Stimulated activated CD4-positive, alpha-beta T cell treated with anti-CD3 and anti-CD28 coated beads, Interleukin-4, amount 100 ng/mL, for 24 hours (primary cell): ENCODE measurements at regions not wholly inside any gene's neighbourhood (a gene's known extent, or its start where the extent isn't known, plus 50 kb on each side); places are given as distances from the start of the nearest gene placed in this dataset.
A peak's percentile ranks its signal among the peaks of the same experiment; 100 is the strongest.
"Not testable (repeated sequence)": the region's sequence is repeated elsewhere in the genome, so short reads cannot be mapped to it uniquely, and the experiment has no call there.

Experiments used
- DNase-seq: peaks from one replicate; pipeline ENCODE4 v3.0.0-alpha.2; 2020

- no peak for DNase-seq
Observed at GRCh38 chr6:2611092-2611491, 139.6 kb downstream of the MYLK4 start.

- DNase-seq = no peak
Observed at GRCh38 chr6:2608503-2608902, 142.2 kb downstream of the MYLK4 start.

- DNase-seq = no peak
Observed at GRCh38 chr6:2600363-2600762, 150.4 kb downstream of the MYLK4 start.

GRCh38 chr6:2599817-2600216 lies 150.9 kb downstream of the MYLK4 start:
- DNase-seq = no peak

- DNase-seq = no peak
Observed at GRCh38 chr6:2598867-2599266, 151.9 kb downstream of the MYLK4 start.

GRCh38 chr6:2597991-2598390 lies 152.7 kb downstream of the MYLK4 start:
- DNase-seq = no peak

GRCh38 chr6:2597457-2597856 lies 153.3 kb downstream of the MYLK4 start:
- DNase-seq = not testable (repeated sequence)

GRCh38 chr6:2596222-2596621 lies 154.5 kb downstream of the MYLK4 start:
- no peak for DNase-seq

- no peak for DNase-seq
Observed at GRCh38 chr6:2594868-2595267, 155.9 kb downstream of the MYLK4 start.

- no peak for DNase-seq
Observed at GRCh38 chr6:2593167-2593566, 157.6 kb downstream of the MYLK4 start.

- DNase-seq = no peak
Observed at GRCh38 chr6:2589171-2589661, 161.5 kb downstream of the MYLK4 start.

- no peak for DNase-seq
Observed at GRCh38 chr6:2583459-2583858, 167.3 kb downstream of the MYLK4 start.

GRCh38 chr6:2582268-2582667 lies 168.5 kb downstream of the MYLK4 start:
- DNase-seq = no peak

GRCh38 chr6:2581611-2582010 lies 169.1 kb downstream of the MYLK4 start:
- DNase-seq = no peak

GRCh38 chr6:2581011-2581410 lies 169.7 kb downstream of the MYLK4 start:
- no peak for DNase-seq

GRCh38 chr6:2579804-2580570 lies 170.7 kb downstream of the MYLK4 start:
- no peak for DNase-seq

- no peak for DNase-seq
Observed at GRCh38 chr6:2579241-2579761, 171.4 kb downstream of the MYLK4 start.

- DNase-seq = no peak
Observed at GRCh38 chr6:2578767-2579166, 172.0 kb downstream of the MYLK4 start.

- DNase-seq = no peak
Observed at GRCh38 chr6:2576499-2576898, 174.2 kb downstream of the MYLK4 start.

- no peak for DNase-seq
Observed at GRCh38 chr6:2575236-2575635, 175.5 kb downstream of the MYLK4 start.

- not testable (repeated sequence) for DNase-seq
Observed at GRCh38 chr6:2569420-2569819, 181.3 kb downstream of the MYLK4 start.

GRCh38 chr6:2566048-2566447 lies 184.7 kb downstream of the MYLK4 start:
- DNase-seq = no peak

GRCh38 chr6:2565499-2565898 lies 185.2 kb downstream of the MYLK4 start:
- DNase-seq = no peak

GRCh38 chr6:2563635-2564034 lies 187.1 kb downstream of the MYLK4 start:
- DNase-seq = peak; percentile 22
